GM18511 (cell line): ENCODE measurements at regions not wholly inside any gene's neighbourhood (a gene's known extent, or its start where the extent isn't known, plus 50 kb on each side); places are given as distances from the start of the nearest gene placed in this dataset.

Experiments used
- ATAC-seq: cut with Tn5 transposase; IDR thresholded peaks from one replicate; pipeline ENCODE4 v1.9.1; 2021; ENCODE audit warnings: mild to moderate bottlenecking, moderate library complexity; ENCODE audit not compliant: unreplicated experiment

DNA sequence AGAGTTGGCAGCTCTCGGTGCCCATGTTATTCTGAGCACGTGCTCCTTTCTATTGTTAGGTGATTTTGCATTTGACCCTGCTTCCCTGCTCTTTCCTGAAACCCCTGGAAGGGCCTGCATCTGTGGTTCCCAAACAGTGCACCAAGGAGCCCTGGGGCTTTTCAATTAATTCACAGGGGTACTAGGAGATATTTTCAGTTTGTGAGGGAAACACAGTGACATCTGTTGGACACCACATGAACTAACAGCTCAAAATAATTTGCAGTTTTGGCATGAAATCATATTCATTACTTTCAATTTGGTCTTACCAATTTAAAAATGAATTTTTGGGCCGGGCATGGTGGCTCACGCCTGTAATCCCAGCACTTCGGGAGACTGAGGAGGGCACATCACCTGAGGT, 156.6 kb downstream of the GATB start:
- no peak for ATAC-seq

DNA sequence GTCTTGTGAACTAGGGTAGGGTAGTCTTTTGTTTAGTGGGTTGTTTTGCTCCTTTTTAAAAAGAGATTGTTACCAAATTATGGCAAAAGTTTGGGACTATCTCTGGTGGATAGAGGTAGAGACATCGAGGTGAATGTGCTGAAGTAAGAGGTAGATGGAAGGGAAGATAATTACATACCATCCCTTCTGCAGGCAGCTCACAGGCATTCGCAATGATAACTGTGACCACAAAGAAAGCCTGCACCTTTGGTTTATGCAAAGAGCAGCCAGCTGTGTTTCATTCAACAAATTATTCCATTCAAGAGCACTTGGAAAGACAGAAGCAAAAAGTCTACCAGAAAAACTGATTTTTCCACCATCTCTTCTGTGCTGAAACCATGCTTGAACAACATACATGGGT, 155.6 kb downstream of the GATB start:
- no peak for ATAC-seq

DNA sequence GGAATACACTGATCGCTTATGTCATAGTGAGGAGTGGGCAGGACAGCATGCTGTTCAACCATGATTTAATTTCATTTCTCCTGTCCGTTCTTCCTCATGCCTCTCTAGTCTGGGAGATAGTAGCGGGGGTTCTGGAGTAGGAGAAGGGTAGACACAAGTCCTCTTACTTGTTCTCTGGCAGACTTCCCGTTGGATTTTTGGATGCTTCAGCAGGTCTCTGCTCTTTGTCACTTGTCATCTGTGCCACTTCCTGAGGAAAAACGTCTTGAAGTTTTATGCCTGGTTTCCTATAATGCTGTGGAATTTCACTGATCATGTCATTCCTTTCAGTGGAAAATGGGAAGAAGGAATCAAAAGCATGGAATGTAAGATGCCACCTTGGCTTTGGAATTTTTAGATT, 154.7 kb downstream of the GATB start:
- ATAC-seq, result no peak

DNA sequence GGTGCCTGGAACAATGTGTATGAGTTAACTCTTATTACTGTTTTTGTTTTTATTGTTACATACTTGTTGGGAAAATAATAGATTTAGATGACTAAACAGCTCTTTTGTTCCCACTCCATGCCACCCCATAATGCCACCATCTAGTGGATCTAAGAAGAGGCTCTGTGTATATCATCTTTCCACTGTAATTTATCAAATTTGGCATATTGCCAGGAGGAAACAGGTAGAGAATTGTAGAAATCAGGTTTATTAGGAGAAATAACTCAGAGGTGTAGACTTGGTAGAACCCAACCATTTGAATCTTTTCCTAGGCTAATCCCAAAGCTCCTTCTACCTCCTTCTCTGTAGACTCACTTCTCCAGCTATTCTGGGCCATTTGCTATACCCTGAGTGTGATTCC, 150.6 kb downstream of the GATB start:
- no peak for ATAC-seq

DNA sequence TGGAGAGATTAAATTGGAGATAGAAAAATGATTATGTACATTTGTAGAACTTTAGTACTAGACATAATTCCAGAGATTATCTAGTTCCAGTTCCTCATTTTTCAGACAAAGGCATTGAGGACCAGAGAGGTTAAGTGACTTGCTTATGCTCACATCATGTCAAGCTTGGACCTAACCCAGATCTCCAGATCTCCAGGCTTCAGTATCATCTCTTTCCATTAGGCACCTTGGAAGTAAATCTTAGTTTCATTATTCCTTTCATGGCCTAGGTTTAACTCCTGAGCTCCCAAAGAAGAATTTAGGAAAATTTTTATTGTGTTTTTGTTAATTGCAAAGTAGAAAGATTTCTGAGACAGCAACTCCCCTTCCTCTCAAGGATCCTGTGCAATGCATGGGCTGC, 148.8 kb downstream of the GATB start:
- ATAC-seq, result no peak

DNA sequence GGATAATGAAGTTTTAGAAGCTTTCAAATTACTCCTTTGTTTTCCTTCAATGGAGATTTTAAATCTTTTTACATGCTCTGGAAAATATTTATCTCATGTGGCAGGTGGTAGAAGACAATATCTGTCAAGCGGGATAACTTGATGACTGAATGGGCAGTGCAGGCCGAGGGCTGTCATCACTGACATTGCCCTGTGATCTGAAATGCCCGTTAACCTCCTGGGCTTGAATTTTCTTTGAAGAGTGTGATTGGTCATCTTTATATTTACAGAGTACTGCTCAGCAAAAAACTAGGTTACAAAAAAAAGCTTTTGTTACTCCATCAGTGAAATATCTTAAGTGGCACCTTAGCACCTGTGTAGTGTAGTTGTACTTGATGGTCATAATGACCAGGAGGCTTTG, 147.5 kb downstream of the GATB start:
- no peak for ATAC-seq

DNA sequence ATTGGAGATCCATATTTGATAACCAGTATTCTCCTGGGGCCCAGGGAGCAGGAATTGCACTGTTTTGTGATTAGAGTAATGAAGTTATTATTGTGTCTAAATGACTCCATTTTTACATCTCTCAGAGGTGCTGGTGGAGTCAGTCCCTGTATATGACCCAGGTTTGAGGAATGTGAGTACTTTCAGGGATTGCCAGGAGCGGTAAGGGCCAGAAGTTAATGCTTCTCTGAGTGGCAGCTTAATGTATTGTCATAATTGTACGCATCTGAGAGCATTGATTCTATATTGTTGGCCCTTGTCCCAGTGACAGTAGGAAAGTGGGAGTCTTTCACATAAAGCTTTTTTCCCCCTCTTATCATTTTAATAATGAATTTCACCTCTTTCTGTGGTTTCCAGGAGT, 146.2 kb downstream of the GATB start:
- ATAC-seq, result no peak

DNA sequence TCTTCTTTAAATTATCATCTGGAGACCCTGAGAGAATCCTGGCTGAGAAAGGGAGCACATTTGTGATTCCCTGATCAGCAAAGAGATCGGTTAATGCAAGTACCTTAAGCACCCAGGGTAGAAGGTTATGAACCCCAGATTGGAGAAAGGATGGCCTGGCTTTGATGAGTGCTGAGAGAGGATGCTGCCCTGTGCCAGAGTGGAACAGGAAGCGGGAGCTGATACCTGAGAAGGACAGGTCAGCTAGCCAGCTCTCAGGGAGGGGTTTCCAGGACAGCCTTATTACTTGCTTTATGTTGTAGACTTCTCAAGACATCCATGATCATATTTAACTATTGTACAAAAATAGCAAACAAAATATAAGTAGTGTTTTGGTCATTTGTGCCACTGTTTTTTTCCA, 141.9 kb downstream of the GATB start:
- no peak for ATAC-seq

DNA sequence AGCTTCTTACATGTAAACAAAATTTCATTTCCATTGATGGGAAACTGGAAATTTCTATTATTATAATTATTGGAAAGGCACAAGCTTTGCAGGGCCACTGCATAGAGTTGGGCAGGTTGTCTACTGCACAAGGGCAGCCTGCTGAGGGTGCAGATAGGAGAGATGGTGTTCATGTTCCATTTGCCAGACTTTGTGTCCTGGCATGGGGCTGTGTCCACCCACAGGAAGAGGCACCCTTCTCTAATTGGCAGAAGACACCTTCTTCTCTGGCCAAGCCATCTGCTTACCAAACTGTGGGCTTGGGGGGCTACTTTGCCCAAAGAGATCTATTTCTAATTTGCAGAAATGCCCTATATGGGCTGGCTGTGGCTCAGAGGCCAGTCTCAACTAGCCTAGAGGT, 140.7 kb downstream of the GATB start:
- ATAC-seq, result no peak
